ENCODE measurements at regions not wholly inside any gene's neighbourhood (a gene's known extent, or its start where the extent isn't known, plus 50 kb on each side); places are given as distances from the start of the nearest gene placed in this dataset.

DNA sequence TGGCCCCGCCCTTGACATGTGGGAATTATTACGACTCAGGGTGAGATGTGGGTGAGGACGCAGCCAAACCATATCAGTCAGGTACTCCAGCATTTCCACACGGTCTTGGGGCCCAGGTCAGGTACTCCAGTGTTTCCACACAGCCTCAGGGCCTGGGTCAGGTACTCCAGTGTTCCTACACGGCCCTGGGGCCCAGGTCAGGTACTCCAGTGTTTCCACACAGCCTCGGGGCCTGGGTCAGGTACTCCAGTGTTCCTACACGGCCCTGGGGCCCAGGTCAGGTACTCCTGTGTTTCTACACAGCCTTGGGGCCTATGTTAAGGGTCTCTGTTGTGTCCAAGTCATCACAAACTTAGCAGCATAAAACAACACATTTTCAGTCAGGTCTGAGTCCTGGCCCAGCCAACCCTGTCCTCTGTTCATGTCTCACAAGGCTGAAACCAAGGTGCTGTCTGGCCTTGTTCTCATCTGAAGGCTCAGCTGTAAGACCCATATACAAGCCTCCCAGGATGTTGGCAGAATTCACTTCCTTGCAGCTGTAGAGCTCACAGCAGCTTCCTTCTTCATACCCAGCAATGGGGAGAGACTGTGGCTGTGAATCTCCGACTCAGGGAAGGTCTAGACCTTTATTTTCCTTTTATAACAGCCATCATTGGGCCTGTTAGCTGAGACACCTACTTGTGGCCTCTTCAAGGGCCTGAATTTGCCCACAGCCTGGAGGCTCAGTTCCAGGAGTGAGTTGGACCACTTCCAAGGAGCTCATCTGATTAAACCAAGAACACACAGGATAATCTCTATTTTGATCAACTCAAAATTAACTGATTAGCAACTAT, 107.6 kb upstream of the SFSWAP start:
- Histone ChIP-seq H3K4me3 (ENCODE audit: low read depth, low read length) (no peak overlapping the region), H3K27me3 (ENCODE audit: control insufficient read depth, insufficient read depth, low read length) (peaks cover 3% of the 10 kb centered on the region), H3K36me3 (ENCODE audit: control insufficient read depth, insufficient read depth, low read length) (no peaks in the 10 kb centered on the region)
- POLR2A ChIA-PET, result no interaction called here
- CTCF ChIA-PET, result no interaction called here
- TF ChIP-seq, protein P1, sequence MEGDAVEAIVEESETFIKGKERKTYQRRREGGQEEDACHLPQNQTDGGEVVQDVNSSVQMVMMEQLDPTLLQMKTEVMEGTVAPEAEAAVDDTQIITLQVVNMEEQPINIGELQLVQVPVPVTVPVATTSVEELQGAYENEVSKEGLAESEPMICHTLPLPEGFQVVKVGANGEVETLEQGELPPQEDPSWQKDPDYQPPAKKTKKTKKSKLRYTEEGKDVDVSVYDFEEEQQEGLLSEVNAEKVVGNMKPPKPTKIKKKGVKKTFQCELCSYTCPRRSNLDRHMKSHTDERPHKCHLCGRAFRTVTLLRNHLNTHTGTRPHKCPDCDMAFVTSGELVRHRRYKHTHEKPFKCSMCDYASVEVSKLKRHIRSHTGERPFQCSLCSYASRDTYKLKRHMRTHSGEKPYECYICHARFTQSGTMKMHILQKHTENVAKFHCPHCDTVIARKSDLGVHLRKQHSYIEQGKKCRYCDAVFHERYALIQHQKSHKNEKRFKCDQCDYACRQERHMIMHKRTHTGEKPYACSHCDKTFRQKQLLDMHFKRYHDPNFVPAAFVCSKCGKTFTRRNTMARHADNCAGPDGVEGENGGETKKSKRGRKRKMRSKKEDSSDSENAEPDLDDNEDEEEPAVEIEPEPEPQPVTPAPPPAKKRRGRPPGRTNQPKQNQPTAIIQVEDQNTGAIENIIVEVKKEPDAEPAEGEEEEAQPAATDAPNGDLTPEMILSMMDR (IDR thresholded peaks at IDR 0.05; ENCODE audit: insufficient read depth, low read depth, low read length), result no peak
- DNase-seq (ENCODE audit: low read depth), result no peak

DNA sequence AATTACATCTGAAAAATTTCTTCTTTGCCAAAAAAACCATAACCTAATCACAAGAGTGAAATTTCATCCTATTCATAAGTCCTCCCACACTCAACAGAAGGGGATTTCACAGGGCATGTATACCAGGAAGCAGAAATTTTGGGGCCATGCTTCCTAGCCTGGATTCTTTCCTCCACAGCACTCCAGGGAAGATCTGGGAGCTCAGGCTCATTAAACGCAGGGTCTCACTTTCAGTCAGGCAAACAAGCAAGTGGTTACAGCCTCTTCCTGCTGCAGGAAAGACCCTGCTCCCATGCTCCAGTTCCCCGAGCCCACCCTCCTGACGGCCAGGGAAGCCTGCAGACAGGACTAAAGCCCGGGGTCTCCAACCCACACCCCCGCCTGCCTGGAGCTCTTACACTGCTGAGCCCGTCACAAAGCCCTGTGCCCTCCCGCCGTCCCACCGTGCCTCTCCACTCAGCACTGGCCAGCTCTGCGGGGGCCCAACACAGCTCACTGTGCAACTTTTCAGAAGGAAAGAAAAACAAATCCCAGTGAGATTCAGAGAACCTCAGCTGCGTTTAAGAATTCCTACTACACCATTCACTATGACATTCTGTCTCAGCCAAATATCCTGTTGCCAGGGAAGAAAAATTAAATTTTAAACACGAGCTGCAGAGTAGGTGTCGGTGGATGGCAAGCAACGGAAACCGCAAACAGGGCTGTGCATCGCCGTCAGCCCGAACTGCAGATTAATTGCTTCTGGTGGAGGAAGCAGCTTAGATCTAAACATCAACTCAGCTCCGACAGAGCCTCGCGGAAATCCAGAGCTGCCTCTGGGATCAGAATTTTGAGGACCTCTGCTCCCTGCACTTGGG, 106.7 kb upstream of the SFSWAP start:
- no peaks in the 10 kb centered on the region for H3K36me3 ChIP-seq (ENCODE audit: control insufficient read depth, insufficient read depth, low read length)
- CTCF ChIA-PET, result no interaction called here
- POLR2A ChIA-PET, result no interaction called here
- no peak for DNase-seq (ENCODE audit: low read depth)
- TF ChIP-seq, protein P1 (IDR thresholded peaks at IDR 0.05; ENCODE audit: insufficient read depth, low read depth, low read length), result no peak
- H3K27me3 ChIP-seq (ENCODE audit: control insufficient read depth, insufficient read depth, low read length), result peaks cover 5% of the 10 kb centered on the region
- no peak overlapping the region for H3K4me3 ChIP-seq (ENCODE audit: low read depth, low read length)

DNA sequence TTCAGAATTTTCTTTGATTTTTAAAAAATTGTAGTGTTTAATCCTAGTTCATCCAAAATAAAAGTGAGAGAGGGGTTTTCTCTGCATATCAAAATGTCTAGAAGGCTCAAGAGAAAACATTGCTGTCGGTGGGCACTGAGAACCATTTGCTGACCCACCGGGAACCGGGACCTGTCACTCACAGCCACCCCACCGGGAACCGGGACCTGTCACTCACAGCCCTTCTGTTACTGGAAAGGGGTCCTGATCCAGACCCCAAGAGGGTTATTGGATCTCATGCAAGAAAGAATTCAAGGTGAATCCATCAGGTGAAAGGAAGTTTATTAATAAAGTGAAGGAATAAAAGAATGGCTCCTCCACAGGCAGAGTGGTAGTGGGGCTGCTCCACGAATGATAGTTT, 106.0 kb upstream of the SFSWAP start:
- DNase-seq (ENCODE audit: low read depth), result no peak
- H3K36me3 ChIP-seq (ENCODE audit: control insufficient read depth, insufficient read depth, low read length), result no peaks in the 10 kb centered on the region
- no peak overlapping the region for H3K4me3 ChIP-seq (ENCODE audit: low read depth, low read length)
- CTCF ChIA-PET, result no interaction called here
- TF ChIP-seq, protein P1 (IDR thresholded peaks at IDR 0.05; ENCODE audit: insufficient read depth, low read depth, low read length), result no peak
- H3K27me3 ChIP-seq (ENCODE audit: control insufficient read depth, insufficient read depth, low read length), result peaks cover 5% of the 10 kb centered on the region
- POLR2A ChIA-PET, result no interaction called here

DNA sequence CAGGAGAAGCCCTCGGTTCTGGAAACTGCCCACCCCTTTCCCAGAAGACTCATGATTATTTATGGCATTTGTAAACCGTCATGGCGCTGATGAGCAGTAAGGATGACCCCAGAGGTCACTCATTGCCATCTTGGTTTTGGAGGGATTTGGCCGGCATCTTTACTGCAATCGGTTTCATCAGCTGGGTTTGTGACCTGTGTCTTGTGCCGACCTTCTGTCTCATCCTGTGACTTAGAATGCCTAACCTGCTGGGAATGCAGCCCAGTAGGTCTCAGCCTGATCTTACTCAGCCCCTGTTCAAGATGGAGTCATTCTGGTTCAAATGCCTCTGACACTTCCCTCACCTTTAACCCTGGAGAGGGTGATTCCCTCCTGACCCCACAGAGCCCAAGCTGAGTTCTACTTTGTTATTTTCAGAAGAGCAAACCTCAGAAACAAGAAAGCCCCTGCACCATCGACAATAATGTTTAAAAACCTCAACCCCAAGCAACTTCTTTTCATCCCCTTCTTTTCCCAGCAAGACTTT, 105.5 kb upstream of the SFSWAP start:
- Histone ChIP-seq H3K27me3 (ENCODE audit: control insufficient read depth, insufficient read depth, low read length) (peaks cover 5% of the 10 kb centered on the region), H3K4me3 (ENCODE audit: low read depth, low read length) (no peak overlapping the region), H3K36me3 (ENCODE audit: control insufficient read depth, insufficient read depth, low read length) (no peaks in the 10 kb centered on the region)
- ChIA-PET POLR2A (no interaction called here), CTCF (no interaction called here)
- no peak for DNase-seq (ENCODE audit: low read depth)
- TF ChIP-seq, protein P1 (IDR thresholded peaks at IDR 0.05; ENCODE audit: insufficient read depth, low read depth, low read length), result no peak

DNA sequence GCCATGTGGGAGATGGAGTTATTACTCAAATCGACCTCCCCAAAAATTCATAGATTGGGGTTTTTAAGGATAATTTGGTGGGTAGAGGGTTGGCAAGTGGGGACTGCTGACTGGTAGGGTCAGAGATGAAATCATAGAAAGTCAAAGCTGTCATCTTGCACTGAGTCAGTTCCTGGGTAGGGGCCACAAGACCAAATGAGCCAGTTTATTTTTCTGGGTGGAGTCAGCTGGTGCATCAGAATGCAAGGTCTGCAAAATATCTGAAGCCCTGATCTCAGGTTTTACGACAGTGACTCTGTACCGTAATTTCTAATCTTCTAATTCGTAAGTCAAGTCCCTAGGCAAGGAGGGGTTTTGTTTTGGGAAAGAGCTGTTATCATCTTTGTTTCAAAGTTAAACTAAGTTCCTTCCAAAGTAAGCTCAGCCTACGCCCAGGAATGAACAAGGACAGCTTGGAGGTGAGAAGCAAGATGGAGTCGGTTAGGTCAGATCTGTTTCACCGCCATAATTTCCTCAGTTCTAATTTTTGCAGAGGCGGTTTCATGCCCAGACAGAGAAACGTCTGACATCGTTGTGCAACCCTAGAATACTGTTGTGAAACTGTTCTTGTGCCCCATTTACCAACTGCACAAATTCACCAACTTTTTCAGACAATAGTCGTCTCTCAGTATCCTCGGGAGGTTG, 104.5 kb upstream of the SFSWAP start:
- H3K27me3 ChIP-seq (ENCODE audit: control insufficient read depth, insufficient read depth, low read length), result peaks cover 5% of the 10 kb centered on the region
- no peak for DNase-seq (ENCODE audit: low read depth)
- ChIA-PET POLR2A (no interaction called here), CTCF (no interaction called here)
- TF ChIP-seq, protein P1 (IDR thresholded peaks at IDR 0.05; ENCODE audit: insufficient read depth, low read depth, low read length), result no peak
- no peaks in the 10 kb centered on the region for H3K36me3 ChIP-seq (ENCODE audit: control insufficient read depth, insufficient read depth, low read length)
- H3K4me3 ChIP-seq (ENCODE audit: low read depth, low read length), result no peak overlapping the region
